Ishikawa (cell line): ENCODE measurements at regions not wholly inside any gene's neighbourhood (a gene's known extent, or its start where the extent isn't known, plus 50 kb on each side); places are given as distances from the start of the nearest gene placed in this dataset.

ENCODE experiments used
- CEBPB ChIP-seq: IDR thresholded peaks from 2 replicates; pipeline ENCODE4 v1.6.1; 2012
- CREB1 ChIP-seq: IDR thresholded peaks from 2 replicates; pipeline ENCODE4 v1.6.1; 2012; ENCODE audit warnings: low read depth
- EGR1 ChIP-seq: IDR thresholded peaks from 2 replicates; pipeline ENCODE4 v1.6.1; 2012
- EP300 ChIP-seq: IDR thresholded peaks from 2 replicates; pipeline ENCODE4 v1.6.1; 2012; ENCODE audit warnings: borderline replicate concordance
- FOXM1 ChIP-seq: IDR thresholded peaks from 2 replicates; pipeline ENCODE4 v1.6.1; 2012; ENCODE audit warnings: low read depth, borderline replicate concordance
- NFIC ChIP-seq: IDR thresholded peaks from 2 replicates; pipeline ENCODE4 v1.6.1; 2012
- RAD21 ChIP-seq: IDR thresholded peaks from 2 replicates; pipeline ENCODE4 v1.6.1; 2012; ENCODE audit warnings: low read depth
- TAF1 ChIP-seq: IDR thresholded peaks from 2 replicates; pipeline ENCODE4 v1.6.1; 2012; ENCODE audit warnings: low read depth, mild to moderate bottlenecking
- TCF12 ChIP-seq: IDR thresholded peaks from 2 replicates; pipeline ENCODE4 v1.6.1; 2012; ENCODE audit warnings: low read depth
- YY1 ChIP-seq: IDR thresholded peaks from 2 replicates; pipeline ENCODE4 v1.6.1; 2012; ENCODE audit warnings: low read depth
- ZBTB7A ChIP-seq: IDR thresholded peaks from 2 replicates; pipeline ENCODE4 v1.6.1; 2012; ENCODE audit warnings: low read depth
- TF ChIP-seq, protein P1 (sequence below): IDR thresholded peaks from 2 replicates; pipeline ENCODE4 v1.6.1; 2012; ENCODE audit warnings: low read depth, mild to moderate bottlenecking
- TF ChIP-seq, protein P2 (sequence below): IDR thresholded peaks from 2 replicates; pipeline ENCODE4 v1.6.1; 2012

DNA sequence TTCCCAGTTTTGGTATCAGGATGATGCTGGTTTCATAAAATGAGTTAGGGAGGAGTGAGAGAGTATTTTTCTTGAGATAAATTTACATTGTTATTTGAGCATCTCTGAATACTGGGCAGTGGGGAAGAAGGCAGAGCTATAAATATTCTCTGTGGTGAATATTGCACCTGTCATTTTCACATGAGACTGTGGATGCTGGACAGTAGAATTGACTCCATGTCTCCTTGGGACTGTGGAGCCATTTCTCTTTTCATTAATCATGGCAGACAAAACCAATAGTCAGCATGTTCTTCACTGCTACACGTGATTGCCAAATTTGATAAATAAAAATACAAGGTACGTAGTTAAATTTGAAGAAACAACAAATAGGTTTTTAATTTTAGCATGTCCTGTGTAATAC, 81.2 kb upstream of the PHACTR1 start:
- TF ChIP-seq EP300 (no peak), RAD21 (no peak), CEBPB (no peak), YY1 (no peak), CREB1 (no peak), EGR1 (no peak), ZBTB7A (no peak), TAF1 (no peak), NFIC (no peak), TCF12 (no peak), FOXM1 (no peak)
- TF ChIP-seq, protein P1, sequence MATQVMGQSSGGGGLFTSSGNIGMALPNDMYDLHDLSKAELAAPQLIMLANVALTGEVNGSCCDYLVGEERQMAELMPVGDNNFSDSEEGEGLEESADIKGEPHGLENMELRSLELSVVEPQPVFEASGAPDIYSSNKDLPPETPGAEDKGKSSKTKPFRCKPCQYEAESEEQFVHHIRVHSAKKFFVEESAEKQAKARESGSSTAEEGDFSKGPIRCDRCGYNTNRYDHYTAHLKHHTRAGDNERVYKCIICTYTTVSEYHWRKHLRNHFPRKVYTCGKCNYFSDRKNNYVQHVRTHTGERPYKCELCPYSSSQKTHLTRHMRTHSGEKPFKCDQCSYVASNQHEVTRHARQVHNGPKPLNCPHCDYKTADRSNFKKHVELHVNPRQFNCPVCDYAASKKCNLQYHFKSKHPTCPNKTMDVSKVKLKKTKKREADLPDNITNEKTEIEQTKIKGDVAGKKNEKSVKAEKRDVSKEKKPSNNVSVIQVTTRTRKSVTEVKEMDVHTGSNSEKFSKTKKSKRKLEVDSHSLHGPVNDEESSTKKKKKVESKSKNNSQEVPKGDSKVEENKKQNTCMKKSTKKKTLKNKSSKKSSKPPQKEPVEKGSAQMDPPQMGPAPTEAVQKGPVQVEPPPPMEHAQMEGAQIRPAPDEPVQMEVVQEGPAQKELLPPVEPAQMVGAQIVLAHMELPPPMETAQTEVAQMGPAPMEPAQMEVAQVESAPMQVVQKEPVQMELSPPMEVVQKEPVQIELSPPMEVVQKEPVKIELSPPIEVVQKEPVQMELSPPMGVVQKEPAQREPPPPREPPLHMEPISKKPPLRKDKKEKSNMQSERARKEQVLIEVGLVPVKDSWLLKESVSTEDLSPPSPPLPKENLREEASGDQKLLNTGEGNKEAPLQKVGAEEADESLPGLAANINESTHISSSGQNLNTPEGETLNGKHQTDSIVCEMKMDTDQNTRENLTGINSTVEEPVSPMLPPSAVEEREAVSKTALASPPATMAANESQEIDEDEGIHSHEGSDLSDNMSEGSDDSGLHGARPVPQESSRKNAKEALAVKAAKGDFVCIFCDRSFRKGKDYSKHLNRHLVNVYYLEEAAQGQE: no peak
- TF ChIP-seq, protein P2, sequence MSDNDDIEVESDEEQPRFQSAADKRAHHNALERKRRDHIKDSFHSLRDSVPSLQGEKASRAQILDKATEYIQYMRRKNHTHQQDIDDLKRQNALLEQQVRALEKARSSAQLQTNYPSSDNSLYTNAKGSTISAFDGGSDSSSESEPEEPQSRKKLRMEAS: no peak
